HFFc6 (cell line): ENCODE measurements at regions not wholly inside any gene's neighbourhood (a gene's known extent, or its start where the extent isn't known, plus 50 kb on each side); places are given as distances from the start of the nearest gene placed in this dataset.

Experiments used
- DNase-seq: peaks from one replicate; pipeline ENCODE4 v3.0.0-alpha.2; 2018
- H3K27ac Mint-ChIP-seq: 2 replicates; pipeline ENCODE4 v1.8.0; 2020; ENCODE audit warnings: mild to moderate bottlenecking, mixed read lengths
- H3K27me3 Mint-ChIP-seq: 2 replicates; pipeline ENCODE4 v1.8.0; 2021; ENCODE audit warnings: mild to moderate bottlenecking, moderate library complexity, mixed read lengths; ENCODE audit not compliant: insufficient read depth
- H3K36me3 Mint-ChIP-seq: 2 replicates; pipeline ENCODE4 v1.8.0; 2021; ENCODE audit warnings: low read depth, mixed read lengths
- H3K4me1 Mint-ChIP-seq: 2 replicates; pipeline ENCODE4 v1.8.0; 2020; ENCODE audit warnings: low read depth, mixed read lengths
- H3K4me3 Mint-ChIP-seq: 2 replicates; pipeline ENCODE4 v1.8.0; 2020; ENCODE audit warnings: mild to moderate bottlenecking, moderate library complexity, mixed read lengths
- H3K9me3 Mint-ChIP-seq: 2 replicates; pipeline ENCODE4 v1.8.0; 2020; ENCODE audit warnings: mild to moderate bottlenecking, mixed read lengths
- CTCF ChIP-seq: fragments of 200-600 bp; sonication (generic); IDR thresholded peaks from 2 replicates; pipeline ENCODE4 v1.5.0; 2021; ENCODE audit warnings: antibody characterized with exemption, mild to moderate bottlenecking

- no peak overlapping the region for H3K4me3 Mint-ChIP-seq
Observed at GRCh38 chr6:90669420-90669819, 82.5 kb upstream of the MAP3K7 start.

GRCh38 chr6:90668141-90668540 lies 81.3 kb upstream of the MAP3K7 start:
- DNase-seq = no peak
- no peak for TF ChIP-seq CTCF
- Mint-ChIP-seq H3K4me1 (no peaks in the 10 kb centered on the region), H3K4me3 (no peak overlapping the region), H3K9me3 (peaks cover 6% of the 10 kb centered on the region; the same call in 1 of the 2 replicates), H3K27ac (no peak overlapping the region), H3K36me3 (no peaks in the 10 kb centered on the region), H3K27me3 (no peaks in the 10 kb centered on the region)

More at GRCh38 chr6:90669420-90669819, 82.5 kb upstream of the MAP3K7 start:
- Mint-ChIP-seq H3K36me3 (no peaks in the 10 kb centered on the region), H3K27ac (no peak overlapping the region), H3K9me3 (peaks cover 4% of the 10 kb centered on the region; the same call in 1 of the 2 replicates), H3K27me3 (no peaks in the 10 kb centered on the region), H3K4me1 (no peaks in the 10 kb centered on the region)
- no peak for DNase-seq
- TF ChIP-seq CTCF = no peak

DNA sequence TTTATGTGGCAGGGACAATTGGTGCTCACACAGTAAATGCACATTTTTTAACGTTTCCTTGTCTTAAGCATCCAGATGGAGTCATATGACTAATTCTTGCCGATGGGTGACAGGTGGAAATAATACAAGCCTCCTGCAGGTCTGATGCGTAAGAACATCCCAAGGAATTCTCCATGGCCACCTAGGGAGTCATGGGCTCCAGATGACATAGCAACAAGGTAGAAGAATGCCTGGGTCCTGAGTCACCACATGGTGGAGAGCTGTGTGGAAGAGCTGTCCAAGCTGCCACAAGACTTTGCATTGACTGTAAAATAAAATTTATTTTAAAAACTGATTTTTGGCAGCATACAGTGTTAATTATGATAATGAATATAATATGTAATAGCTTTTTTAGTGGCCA lies 77.0 kb upstream of the MAP3K7 start:
- Mint-ChIP-seq H3K4me3 (no peak overlapping the region), H3K27me3 (peaks cover 3% of the 10 kb centered on the region; the same call in 1 of the 2 replicates), H3K9me3 (peaks cover 9% of the 10 kb centered on the region; the same call in 1 of the 2 replicates), H3K4me1 (no peaks in the 10 kb centered on the region), H3K36me3 (no peaks in the 10 kb centered on the region), H3K27ac (no peak overlapping the region)
- no peak for TF ChIP-seq CTCF
- no peak for DNase-seq

DNA sequence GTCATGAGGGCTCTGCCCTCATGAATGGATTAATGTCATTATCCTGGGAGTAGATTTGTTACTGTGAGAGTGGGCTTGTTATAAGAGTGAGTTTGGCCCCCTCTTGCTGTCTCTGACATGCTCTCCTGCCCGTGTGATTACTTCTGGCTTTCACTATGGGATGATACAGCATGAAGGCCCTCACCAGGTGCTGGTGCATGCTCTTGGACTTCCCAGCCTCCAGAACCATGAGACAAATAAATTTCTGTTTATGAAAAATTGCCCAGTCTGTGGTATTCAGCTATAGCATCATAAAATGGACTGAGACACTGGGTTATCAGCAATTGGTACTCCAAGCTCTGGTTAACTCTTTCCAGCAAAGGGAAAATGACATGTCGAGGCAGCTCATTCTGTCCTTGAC lies 76.2 kb upstream of the MAP3K7 start:
- DNase-seq = no peak
- H3K27ac Mint-ChIP-seq = no peak overlapping the region
- no peak for TF ChIP-seq CTCF
- H3K4me1 Mint-ChIP-seq = no peaks in the 10 kb centered on the region
- peaks cover 9% of the 10 kb centered on the region; the same call in 1 of the 2 replicates for H3K9me3 Mint-ChIP-seq
- no peaks in the 10 kb centered on the region for H3K36me3 Mint-ChIP-seq
- H3K4me3 Mint-ChIP-seq = no peak overlapping the region
- peaks cover 3% of the 10 kb centered on the region; the same call in 1 of the 2 replicates for H3K27me3 Mint-ChIP-seq

DNA sequence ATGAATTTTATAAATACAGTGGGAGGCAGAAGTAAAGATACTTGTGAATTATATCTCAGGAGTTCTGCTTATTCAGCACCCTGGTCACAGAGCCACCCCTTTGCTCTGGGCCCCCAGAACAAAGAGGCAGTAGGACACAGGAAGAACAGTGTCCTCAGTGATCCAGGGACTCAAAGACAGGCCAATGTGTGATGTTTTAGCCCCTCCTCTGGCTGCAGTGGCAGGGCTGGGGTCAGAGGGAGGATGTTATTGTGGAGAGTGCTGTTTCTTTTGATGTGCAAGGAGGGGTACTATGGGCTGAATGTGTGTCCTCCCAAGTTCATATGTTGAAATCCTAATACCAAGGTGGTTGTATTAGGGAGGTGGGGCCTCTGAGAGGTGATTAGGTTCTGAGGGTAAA lies 74.1 kb upstream of the MAP3K7 start:
- H3K27ac Mint-ChIP-seq = no peak overlapping the region
- H3K27me3 Mint-ChIP-seq = peaks cover 3% of the 10 kb centered on the region; the same call in 1 of the 2 replicates
- no peak overlapping the region for H3K4me3 Mint-ChIP-seq
- no peak for DNase-seq
- TF ChIP-seq CTCF = no peak
- H3K36me3 Mint-ChIP-seq = no peaks in the 10 kb centered on the region
- H3K9me3 Mint-ChIP-seq = peaks cover 5% of the 10 kb centered on the region; the same call in 1 of the 2 replicates
- H3K4me1 Mint-ChIP-seq = no peaks in the 10 kb centered on the region

GRCh38 chr6:90658497-90658896 lies 71.6 kb upstream of the MAP3K7 start:
- Mint-ChIP-seq H3K36me3 (no peaks in the 10 kb centered on the region), H3K27me3 (peaks cover 3% of the 10 kb centered on the region; the same call in 1 of the 2 replicates), H3K4me3 (no peak overlapping the region), H3K4me1 (no peaks in the 10 kb centered on the region), H3K9me3 (peaks cover 5% of the 10 kb centered on the region; the same call in 1 of the 2 replicates), H3K27ac (no peak overlapping the region)
- TF ChIP-seq CTCF = no peak
- DNase-seq = no peak
